Endodermal cell (in vitro differentiated cells): ENCODE measurements at regions not wholly inside any gene's neighbourhood (a gene's known extent, or its start where the extent isn't known, plus 50 kb on each side); places are given as distances from the start of the nearest gene placed in this dataset.
A peak's percentile ranks its signal among the peaks of the same experiment; 100 is the strongest.
"Not testable (repeated sequence)": the region's sequence is repeated elsewhere in the genome, so short reads cannot be mapped to it uniquely, and the experiment has no call there.

Experiments used
- DNase-seq: peaks from one replicate; pipeline ENCODE4 v3.0.0-alpha.2; 2017
- H3K27ac ChIP-seq: 2 replicates; pipeline ENCODE4 v1.5.1; 2013; ENCODE audit warnings: mild to moderate bottlenecking, low read depth, low read length, moderate library complexity
- H3K27me3 ChIP-seq: 2 replicates; pipeline ENCODE4 v1.6.1; 2013; ENCODE audit warnings: mild to moderate bottlenecking, low read length, moderate library complexity; ENCODE audit not compliant: insufficient read depth, control insufficient read depth, poor library complexity, severe bottlenecking
- H3K36me3 ChIP-seq: 2 replicates; pipeline ENCODE4 v1.7.0; 2013; ENCODE audit warnings: mild to moderate bottlenecking, low read length, moderate library complexity; ENCODE audit not compliant: control insufficient read depth, insufficient read depth
- H3K4me1 ChIP-seq: one replicate; pipeline ENCODE4 v1.7.0; 2013; ENCODE audit warnings: low read length; ENCODE audit not compliant: control insufficient read depth, insufficient read depth
- H3K4me3 ChIP-seq: 2 replicates; pipeline ENCODE4 v1.5.1; 2013; ENCODE audit warnings: mild to moderate bottlenecking, low read length, moderate library complexity
- H3K9ac ChIP-seq: 2 replicates; pipeline ENCODE4 v1.6.1; 2013; ENCODE audit warnings: mild to moderate bottlenecking, low read length, moderate library complexity; ENCODE audit not compliant: poor library complexity, severe bottlenecking; ENCODE audit errors: extremely low read depth
- H3K9me3 ChIP-seq: 2 replicates; pipeline ENCODE4 v1.6.1; 2013; ENCODE audit warnings: mild to moderate bottlenecking, low read length, moderate library complexity; ENCODE audit not compliant: control insufficient read depth
- H3K27ac Mint-ChIP-seq: 2 replicates; pipeline ENCODE4 v1.8.0; 2020; ENCODE audit warnings: mixed read lengths
- H3K27me3 Mint-ChIP-seq: 2 replicates; pipeline ENCODE4 v1.8.0; 2021; ENCODE audit warnings: mild to moderate bottlenecking, mixed read lengths; ENCODE audit not compliant: insufficient read depth
- H3K36me3 Mint-ChIP-seq: 2 replicates; pipeline ENCODE4 v1.8.0; 2020; ENCODE audit warnings: low read depth, mixed read lengths
- H3K4me1 Mint-ChIP-seq: 2 replicates; pipeline ENCODE4 v1.8.0; 2020; ENCODE audit warnings: mixed read lengths
- H3K4me3 Mint-ChIP-seq: 2 replicates; pipeline ENCODE4 v1.8.0; 2020; ENCODE audit warnings: mild to moderate bottlenecking, moderate library complexity, mixed read lengths
- H3K9me3 Mint-ChIP-seq: 2 replicates; pipeline ENCODE4 v1.8.0; 2020; ENCODE audit warnings: mild to moderate bottlenecking, mixed read lengths
- CTCF ChIP-seq: fragments of 200-600 bp; sonication (generic); conservative IDR thresholded peaks from 2 replicates; pipeline ENCODE4 v1.5.0; 2021; ENCODE audit warnings: antibody characterized with exemption, mild to moderate bottlenecking
- WGBS, 2 experiments: methylation state at CpG; one replicate each; pipeline versions ENCODE4 v1.1.5 to v1.1.7; 2013; ENCODE audit warnings: missing lambda C conversion rate in 2 of 2, mixed read lengths in 1 of 2; ENCODE audit not compliant: insufficient coverage in 1 of 2, insufficient read length in 1 of 2; 5-methylcytosine and 5-hydroxymethylcytosine counted together

GRCh38 chr5:176748967-176749935, 61.1 kb upstream of the UNC5A start:
- 89 to 94% methylated on average over 16 to 21 of the region's 21 CpGs for WGBS, 2 experiments
- no peaks in the 10 kb centered on the region for H3K36me3 ChIP-seq
- peaks cover 9% of the 10 kb centered on the region for H3K27me3 ChIP-seq
- H3K9me3 ChIP-seq, result no peaks in the 10 kb centered on the region
- H3K9me3 Mint-ChIP-seq, result no peaks in the 10 kb centered on the region
- peaks cover 12% of the 10 kb centered on the region for H3K4me1 Mint-ChIP-seq
- no peak for TF ChIP-seq CTCF
- H3K27me3 Mint-ChIP-seq, result peaks cover 11% of the 10 kb centered on the region
- no peak overlapping the region for H3K27ac Mint-ChIP-seq
- H3K36me3 Mint-ChIP-seq, result no peaks in the 10 kb centered on the region
- no peaks in the 10 kb centered on the region for H3K4me1 ChIP-seq
- H3K4me3 Mint-ChIP-seq, result no peak overlapping the region
- H3K9ac ChIP-seq, result no peak overlapping the region
- H3K27ac ChIP-seq, result no peak overlapping the region
- no peak overlapping the region for H3K4me3 ChIP-seq
- peak; percentile 34 for DNase-seq

GRCh38 chr5:176750144-176750543, 60.2 kb upstream of the UNC5A start:
- Mint-ChIP-seq H3K4me3 (no peak overlapping the region), H3K9me3 (no peaks in the 10 kb centered on the region), H3K36me3 (no peaks in the 10 kb centered on the region), H3K27ac (no peak overlapping the region), H3K4me1 (peaks cover 10% of the 10 kb centered on the region), H3K27me3 (peaks cover 6% of the 10 kb centered on the region)
- DNase-seq, result peak; percentile 19
- H3K4me3 ChIP-seq, result no peak overlapping the region
- H3K27me3 ChIP-seq, result peaks cover 1% of the 10 kb centered on the region
- TF ChIP-seq CTCF, result peak; percentile 34
- H3K9ac ChIP-seq, result no peak overlapping the region
- no peak overlapping the region for H3K27ac ChIP-seq
- H3K4me1 ChIP-seq, result no peaks in the 10 kb centered on the region
- 88 to 92% methylated on average over 7 to 10 of the region's 10 CpGs for WGBS, 2 experiments
- no peaks in the 10 kb centered on the region for H3K36me3 ChIP-seq
- H3K9me3 ChIP-seq, result no peaks in the 10 kb centered on the region

DNA sequence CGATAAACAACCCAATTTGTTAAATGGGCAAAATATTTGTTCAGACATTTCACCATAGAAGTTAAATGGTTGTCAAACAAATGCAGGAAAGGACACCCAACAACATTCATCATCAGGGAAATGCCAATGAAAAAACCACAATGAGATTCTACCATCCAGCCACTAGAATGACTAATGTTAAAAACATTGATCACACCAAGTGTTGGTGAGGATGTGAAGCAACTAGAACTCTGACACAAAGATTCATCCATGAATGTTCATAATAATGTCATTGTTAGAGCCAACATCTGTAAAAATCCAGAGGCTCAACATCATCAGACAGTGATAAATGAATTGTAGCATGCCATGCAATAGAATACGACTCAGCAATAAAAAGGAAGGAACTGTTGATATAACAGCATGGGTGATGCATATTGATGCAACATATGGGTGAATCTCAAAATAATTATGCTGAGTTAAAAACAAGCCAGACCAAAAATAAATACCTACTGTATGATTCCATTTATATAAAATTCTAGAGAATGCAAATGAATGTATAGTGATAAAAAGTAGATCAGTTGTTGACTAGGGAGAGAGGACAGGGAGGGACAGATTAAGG, 55.9 kb upstream of the UNC5A start:
- Mint-ChIP-seq H3K9me3 (no peaks in the 10 kb centered on the region), H3K27me3 (no peaks in the 10 kb centered on the region), H3K4me1 (no peaks in the 10 kb centered on the region), H3K36me3 (no peaks in the 10 kb centered on the region), H3K27ac (no peak overlapping the region), H3K4me3 (no peak overlapping the region)
- DNase-seq, result no peak
- Histone ChIP-seq H3K4me3 (no peak overlapping the region), H3K27ac (no peak overlapping the region), H3K9me3 (no peaks in the 10 kb centered on the region), H3K36me3 (no peaks in the 10 kb centered on the region), H3K9ac (no peak overlapping the region), H3K4me1 (no peaks in the 10 kb centered on the region), H3K27me3 (no peaks in the 10 kb centered on the region)
- 94% methylated on average over 2 of the region's 2 CpGs; no CpG with 5 or more reads in 1 of the 2 experiments for WGBS, 2 experiments
- no peak for TF ChIP-seq CTCF

DNA sequence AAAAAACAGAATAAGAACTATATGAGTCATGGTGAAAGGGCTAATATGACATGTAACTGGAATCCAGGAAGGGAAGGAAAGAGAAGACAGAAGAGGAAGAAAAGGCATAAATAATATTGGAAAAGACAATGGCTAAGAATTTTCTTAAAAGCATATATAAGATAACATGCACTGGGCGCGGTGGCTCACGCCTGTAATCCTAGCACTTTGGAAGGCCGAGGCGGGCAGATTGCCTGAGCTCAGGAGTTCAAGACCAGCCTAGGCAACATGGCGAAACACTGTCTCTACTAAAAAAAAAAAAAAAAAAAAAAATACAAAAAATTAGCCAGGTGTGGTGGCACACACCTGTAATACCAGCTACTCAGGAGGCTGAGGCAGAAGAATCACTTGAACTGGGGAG, 54.8 kb upstream of the UNC5A start:
- H3K27ac ChIP-seq, H3K27ac Mint-ChIP-seq, H3K27me3 Mint-ChIP-seq, DNase-seq, H3K4me1 Mint-ChIP-seq, H3K4me3 ChIP-seq, H3K4me1 ChIP-seq, H3K9ac ChIP-seq, H3K27me3 ChIP-seq, H3K36me3 Mint-ChIP-seq, H3K9me3 Mint-ChIP-seq, H3K4me3 Mint-ChIP-seq, H3K36me3 ChIP-seq, H3K9me3 ChIP-seq: not testable (repeated sequence)
- 98% methylated on average over 5 of the region's 6 CpGs; no CpG with 5 or more reads in 1 of the 2 experiments for WGBS, 2 experiments

DNA sequence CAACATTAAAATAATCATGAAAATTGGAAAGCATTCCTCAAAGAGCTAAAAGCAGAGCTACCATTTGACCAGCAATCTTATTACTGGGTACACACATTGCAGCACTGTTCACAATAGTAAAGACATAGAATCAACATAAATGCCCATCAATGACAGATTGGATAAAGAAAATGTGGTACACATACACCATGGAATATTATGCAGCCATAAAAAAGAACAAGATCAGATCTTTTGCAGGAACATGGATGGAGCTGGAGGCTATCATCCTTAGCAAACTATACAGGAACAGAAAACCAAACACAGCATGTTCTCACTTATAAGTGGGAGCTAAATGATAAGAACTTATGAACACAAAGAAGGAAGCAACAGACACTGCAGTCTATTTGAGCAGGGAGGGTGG, 52.8 kb upstream of the UNC5A start:
- not testable (repeated sequence) for H3K4me1 ChIP-seq, DNase-seq, H3K27me3 Mint-ChIP-seq, H3K27ac Mint-ChIP-seq, H3K9ac ChIP-seq, H3K9me3 ChIP-seq, H3K4me3 ChIP-seq, H3K36me3 Mint-ChIP-seq, H3K4me3 Mint-ChIP-seq, H3K27ac ChIP-seq, H3K36me3 ChIP-seq, H3K27me3 ChIP-seq, H3K4me1 Mint-ChIP-seq, H3K9me3 Mint-ChIP-seq
